ENCODE measurements at regions not wholly inside any gene's neighbourhood (a gene's known extent, or its start where the extent isn't known, plus 50 kb on each side); places are given as distances from the start of the nearest gene placed in this dataset.

GRCh38 chr15:70185251-70185711, 87.6 kb upstream of the TLE3 start (continued):
- TF ChIP-seq, protein P1, sequence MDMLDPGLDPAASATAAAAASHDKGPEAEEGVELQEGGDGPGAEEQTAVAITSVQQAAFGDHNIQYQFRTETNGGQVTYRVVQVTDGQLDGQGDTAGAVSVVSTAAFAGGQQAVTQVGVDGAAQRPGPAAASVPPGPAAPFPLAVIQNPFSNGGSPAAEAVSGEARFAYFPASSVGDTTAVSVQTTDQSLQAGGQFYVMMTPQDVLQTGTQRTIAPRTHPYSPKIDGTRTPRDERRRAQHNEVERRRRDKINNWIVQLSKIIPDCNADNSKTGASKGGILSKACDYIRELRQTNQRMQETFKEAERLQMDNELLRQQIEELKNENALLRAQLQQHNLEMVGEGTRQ (IDR thresholded peaks at IDR 0.05; ENCODE audit: low read length), result no peak
- TF ChIP-seq SP2 (IDR thresholded peaks at IDR 0.05; ENCODE audit: low read length), result no peak
- TF ChIP-seq JUN (IDR thresholded peaks at IDR 0.05; ENCODE audit: low read depth, low read length), result no peak
- TF ChIP-seq GTF2F1 (IDR thresholded peaks at IDR 0.05; ENCODE audit: borderline replicate concordance, low read depth, low read length), result no peak

Measured in H1 (cell line).